Neural cell (in vitro differentiated cells): ENCODE measurements at regions not wholly inside any gene's neighbourhood (a gene's known extent, or its start where the extent isn't known, plus 50 kb on each side); places are given as distances from the start of the nearest gene placed in this dataset.

ENCODE experiments used
- H2AFZ ChIP-seq: fragments of 200-600, 300-800 bp; sonication (generic), shearing (Covaris generic); 2 replicates; pipeline ENCODE4 v1.6.0; 2014; ENCODE audit warnings: low read depth, mild to moderate bottlenecking, antibody characterized with exemption, low read length, moderate library complexity
- H3F3A ChIP-seq: fragments of 200-600 bp; shearing (Covaris generic); 2 replicates; pipeline ENCODE4 v1.6.1; 2016; ENCODE audit warnings: mild to moderate bottlenecking, moderate library complexity, mixed read lengths, antibody characterized with exemption, low read length; ENCODE audit not compliant: insufficient read depth, poor library complexity, severe bottlenecking
- H3K27ac ChIP-seq: fragments of 200-600, 300-800 bp; sonication (generic), shearing (Covaris generic); 2 replicates; pipeline ENCODE4 v1.5.1; 2014; ENCODE audit warnings: mild to moderate bottlenecking, low read length, moderate library complexity
- H3K27me3 ChIP-seq: fragments of 300-800, 200-600 bp; sonication (generic), shearing (Covaris generic); 2 replicates; pipeline ENCODE4 v1.6.0; 2014; ENCODE audit warnings: mild to moderate bottlenecking, low read depth, low read length, moderate library complexity; ENCODE audit not compliant: insufficient read depth
- H3K36me3 ChIP-seq: fragments of 300-800, 200-600 bp; sonication (generic), shearing (Covaris generic); 2 replicates; pipeline ENCODE4 v1.5.1; 2014; ENCODE audit warnings: mild to moderate bottlenecking, antibody characterized with exemption, low read length, moderate library complexity; ENCODE audit not compliant: insufficient read depth
- H3K4me2 ChIP-seq: fragments of 300-800, 200-600 bp; sonication (generic), shearing (Covaris generic); 2 replicates; pipeline ENCODE4 v1.6.0; 2014; ENCODE audit warnings: mild to moderate bottlenecking, low read length
- H3K4me3 ChIP-seq: fragments of 300-800, 200-600 bp; sonication (generic), shearing (Covaris generic); 2 replicates; pipeline ENCODE4 v1.5.1; 2014; ENCODE audit warnings: mild to moderate bottlenecking, low read length, moderate library complexity
- H3K79me2 ChIP-seq: fragments of 200-600 bp; shearing (Covaris generic); replicated peaks from 2 replicates; pipeline ENCODE4 v1.6.0; 2014; ENCODE audit warnings: mild to moderate bottlenecking, low read length, moderate library complexity; ENCODE audit not compliant: insufficient read depth
- H3K9ac ChIP-seq: fragments of 300-800, 200-600 bp; sonication (generic), shearing (Covaris generic); 2 replicates; pipeline ENCODE4 v1.6.1; 2016; ENCODE audit warnings: mild to moderate bottlenecking, low read length, mixed read lengths
- H3K9me2 ChIP-seq: fragments of 200-600 bp; shearing (Covaris generic); 2 replicates; pipeline ENCODE4 v1.6.1; 2016; ENCODE audit warnings: mild to moderate bottlenecking, low read length, mixed read lengths; ENCODE audit not compliant: insufficient read depth
- H3K9me3 ChIP-seq: fragments of 200-600, 300-800 bp; sonication (generic), shearing (Covaris generic); 2 replicates; pipeline ENCODE4 v1.6.1; 2016; ENCODE audit warnings: mild to moderate bottlenecking, mixed run types, low read length, moderate library complexity, mixed read lengths
- H4K20me1 ChIP-seq: fragments of 200-600 bp; shearing (Covaris generic); 2 replicates; pipeline ENCODE4 v1.6.1; 2016; ENCODE audit warnings: mild to moderate bottlenecking, mixed run types; ENCODE audit not compliant: insufficient read depth
- EP300 ChIP-seq: fragments of 450-650 bp; conservative IDR thresholded peaks from 2 replicates; pipeline ENCODE4 v1.6.1; 2014; ENCODE audit warnings: antibody characterized with exemption, mild to moderate bottlenecking, moderate library complexity; ENCODE audit not compliant: poor library complexity, severe bottlenecking
- EZH2 ChIP-seq: fragments of 200-600, 300-800 bp; shearing (Covaris generic), sonication (generic); IDR thresholded peaks from 2 replicates; pipeline ENCODE4 v1.6.1; 2014; ENCODE audit warnings: antibody characterized with exemption, low read length, borderline replicate concordance, mild to moderate bottlenecking; ENCODE audit not compliant: insufficient read depth, poor library complexity, severe bottlenecking
- MXI1 ChIP-seq: fragments of 450-650 bp; conservative IDR thresholded peaks from 2 replicates; pipeline ENCODE4 v1.6.1; 2014; ENCODE audit warnings: antibody characterized with exemption, mild to moderate bottlenecking; ENCODE audit not compliant: poor library complexity, severe bottlenecking
- POLR2AphosphoS5 ChIP-seq: IDR thresholded peaks from 2 replicates; pipeline ENCODE4 v1.6.1; 2012
- RAD21 ChIP-seq: fragments of 450-650 bp; conservative IDR thresholded peaks from 2 replicates; pipeline ENCODE4 v1.6.1; 2014; ENCODE audit warnings: antibody characterized with exemption, mild to moderate bottlenecking, moderate library complexity
- SMC3 ChIP-seq: fragments of 450-650 bp; conservative IDR thresholded peaks from 2 replicates; pipeline ENCODE4 v1.6.1; 2014; ENCODE audit warnings: antibody characterized with exemption, mild to moderate bottlenecking, moderate library complexity; ENCODE audit not compliant: poor library complexity
- TAF1 ChIP-seq: IDR thresholded peaks from 2 replicates; pipeline ENCODE4 v1.6.1; 2012; ENCODE audit warnings: low read depth
- TF ChIP-seq, protein P1 (sequence below): IDR thresholded peaks from 2 replicates; pipeline ENCODE4 v1.6.1; 2012; ENCODE audit warnings: borderline replicate concordance
- TF ChIP-seq, protein P2 (sequence below): fragments of 450-650 bp; IDR thresholded peaks from 2 replicates; pipeline ENCODE4 v1.5.1; 2014; ENCODE audit warnings: antibody characterized with exemption, mild to moderate bottlenecking, moderate library complexity; ENCODE audit not compliant: poor library complexity, severe bottlenecking

DNA sequence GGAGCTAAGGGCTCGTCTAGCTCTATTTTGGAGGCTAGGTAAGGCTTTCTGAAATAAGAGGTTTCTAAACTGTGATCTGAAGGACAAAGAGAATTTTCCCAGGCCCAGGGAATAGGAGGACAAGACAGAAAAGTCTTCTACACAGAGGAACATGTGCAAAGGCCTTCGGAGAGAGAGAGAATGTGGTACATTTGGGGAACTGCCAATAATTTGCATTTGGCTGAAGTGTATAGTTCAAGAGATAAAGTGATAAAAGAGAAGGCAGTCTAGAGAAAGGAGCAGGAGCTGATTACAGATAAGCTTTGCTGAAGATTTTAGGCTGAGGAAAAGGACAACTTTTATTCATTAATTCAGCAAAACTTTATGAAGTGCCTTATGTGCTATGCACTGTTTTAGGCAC is 214.4 kb upstream of the ELL2 start:
- Histone ChIP-seq H3K27me3 (no peaks in the 10 kb centered on the region), H4K20me1 (no peaks in the 10 kb centered on the region), H3K9me2 (no peaks in the 10 kb centered on the region), H3K9me3 (no peaks in the 10 kb centered on the region), H3K36me3 (no peaks in the 10 kb centered on the region), H3K9ac (no peak overlapping the region), H3K4me3 (no peak overlapping the region), H2AFZ (no peak overlapping the region), H3K27ac (no peak overlapping the region), H3K4me2 (no peak overlapping the region), H3F3A (no peaks in the 10 kb centered on the region), H3K79me2 (no peaks in the 10 kb centered on the region)
- TF ChIP-seq TAF1 (no peak), RAD21 (no peak), SMC3 (no peak), POLR2AphosphoS5 (no peak), EZH2 (no peak), MXI1 (no peak), EP300 (no peak)
- TF ChIP-seq, protein P1, sequence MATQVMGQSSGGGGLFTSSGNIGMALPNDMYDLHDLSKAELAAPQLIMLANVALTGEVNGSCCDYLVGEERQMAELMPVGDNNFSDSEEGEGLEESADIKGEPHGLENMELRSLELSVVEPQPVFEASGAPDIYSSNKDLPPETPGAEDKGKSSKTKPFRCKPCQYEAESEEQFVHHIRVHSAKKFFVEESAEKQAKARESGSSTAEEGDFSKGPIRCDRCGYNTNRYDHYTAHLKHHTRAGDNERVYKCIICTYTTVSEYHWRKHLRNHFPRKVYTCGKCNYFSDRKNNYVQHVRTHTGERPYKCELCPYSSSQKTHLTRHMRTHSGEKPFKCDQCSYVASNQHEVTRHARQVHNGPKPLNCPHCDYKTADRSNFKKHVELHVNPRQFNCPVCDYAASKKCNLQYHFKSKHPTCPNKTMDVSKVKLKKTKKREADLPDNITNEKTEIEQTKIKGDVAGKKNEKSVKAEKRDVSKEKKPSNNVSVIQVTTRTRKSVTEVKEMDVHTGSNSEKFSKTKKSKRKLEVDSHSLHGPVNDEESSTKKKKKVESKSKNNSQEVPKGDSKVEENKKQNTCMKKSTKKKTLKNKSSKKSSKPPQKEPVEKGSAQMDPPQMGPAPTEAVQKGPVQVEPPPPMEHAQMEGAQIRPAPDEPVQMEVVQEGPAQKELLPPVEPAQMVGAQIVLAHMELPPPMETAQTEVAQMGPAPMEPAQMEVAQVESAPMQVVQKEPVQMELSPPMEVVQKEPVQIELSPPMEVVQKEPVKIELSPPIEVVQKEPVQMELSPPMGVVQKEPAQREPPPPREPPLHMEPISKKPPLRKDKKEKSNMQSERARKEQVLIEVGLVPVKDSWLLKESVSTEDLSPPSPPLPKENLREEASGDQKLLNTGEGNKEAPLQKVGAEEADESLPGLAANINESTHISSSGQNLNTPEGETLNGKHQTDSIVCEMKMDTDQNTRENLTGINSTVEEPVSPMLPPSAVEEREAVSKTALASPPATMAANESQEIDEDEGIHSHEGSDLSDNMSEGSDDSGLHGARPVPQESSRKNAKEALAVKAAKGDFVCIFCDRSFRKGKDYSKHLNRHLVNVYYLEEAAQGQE: no peak
- TF ChIP-seq, protein P2, sequence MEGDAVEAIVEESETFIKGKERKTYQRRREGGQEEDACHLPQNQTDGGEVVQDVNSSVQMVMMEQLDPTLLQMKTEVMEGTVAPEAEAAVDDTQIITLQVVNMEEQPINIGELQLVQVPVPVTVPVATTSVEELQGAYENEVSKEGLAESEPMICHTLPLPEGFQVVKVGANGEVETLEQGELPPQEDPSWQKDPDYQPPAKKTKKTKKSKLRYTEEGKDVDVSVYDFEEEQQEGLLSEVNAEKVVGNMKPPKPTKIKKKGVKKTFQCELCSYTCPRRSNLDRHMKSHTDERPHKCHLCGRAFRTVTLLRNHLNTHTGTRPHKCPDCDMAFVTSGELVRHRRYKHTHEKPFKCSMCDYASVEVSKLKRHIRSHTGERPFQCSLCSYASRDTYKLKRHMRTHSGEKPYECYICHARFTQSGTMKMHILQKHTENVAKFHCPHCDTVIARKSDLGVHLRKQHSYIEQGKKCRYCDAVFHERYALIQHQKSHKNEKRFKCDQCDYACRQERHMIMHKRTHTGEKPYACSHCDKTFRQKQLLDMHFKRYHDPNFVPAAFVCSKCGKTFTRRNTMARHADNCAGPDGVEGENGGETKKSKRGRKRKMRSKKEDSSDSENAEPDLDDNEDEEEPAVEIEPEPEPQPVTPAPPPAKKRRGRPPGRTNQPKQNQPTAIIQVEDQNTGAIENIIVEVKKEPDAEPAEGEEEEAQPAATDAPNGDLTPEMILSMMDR: no peak

DNA sequence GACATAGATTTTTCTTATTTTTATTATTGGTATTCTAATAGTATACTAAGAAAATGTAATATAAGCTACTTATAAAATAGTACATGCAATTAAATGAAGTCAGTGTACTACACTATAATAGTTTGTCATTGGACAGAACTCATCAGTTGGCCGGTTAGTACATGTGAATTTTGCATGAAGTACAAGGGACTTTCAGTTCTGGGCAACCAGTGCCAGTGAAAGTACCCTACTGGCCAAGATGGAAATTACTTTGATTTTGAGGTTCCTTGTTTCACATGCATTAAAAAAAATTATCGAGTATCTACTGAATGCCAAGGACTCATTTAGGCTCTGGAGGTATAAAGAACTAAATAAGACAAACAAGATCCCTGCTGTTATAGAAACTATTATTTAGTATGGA is 213.4 kb upstream of the ELL2 start:
- H3K9ac ChIP-seq: no peak overlapping the region
- H2AFZ ChIP-seq: no peak overlapping the region
- no peaks in the 10 kb centered on the region for H3K27me3 ChIP-seq
- no peak overlapping the region for H3K27ac ChIP-seq
- H4K20me1 ChIP-seq: no peaks in the 10 kb centered on the region
- H3K4me3 ChIP-seq: no peak overlapping the region
- H3K9me3 ChIP-seq: no peaks in the 10 kb centered on the region
- H3K36me3 ChIP-seq: no peaks in the 10 kb centered on the region
- H3K79me2 ChIP-seq: no peaks in the 10 kb centered on the region
- H3K9me2 ChIP-seq: no peaks in the 10 kb centered on the region
- H3F3A ChIP-seq: no peaks in the 10 kb centered on the region
- no peak overlapping the region for H3K4me2 ChIP-seq
- TF ChIP-seq POLR2AphosphoS5 (no peak), TAF1 (no peak), EP300 (no peak), EZH2 (no peak), RAD21 (no peak), SMC3 (no peak), MXI1 (no peak)
- TF ChIP-seq, protein P2: no peak
- TF ChIP-seq, protein P1: no peak
